Right hindlimb (tissue), 1 donor: ENCODE measurements at regions not wholly inside any gene's neighbourhood (a gene's known extent, or its start where the extent isn't known, plus 50 kb on each side); places are given as distances from the start of the nearest gene placed in this dataset.

Source experiments
- DNase-seq: peaks from one replicate; pipeline ENCODE4 v3.0.0-alpha.2; 2018

DNA sequence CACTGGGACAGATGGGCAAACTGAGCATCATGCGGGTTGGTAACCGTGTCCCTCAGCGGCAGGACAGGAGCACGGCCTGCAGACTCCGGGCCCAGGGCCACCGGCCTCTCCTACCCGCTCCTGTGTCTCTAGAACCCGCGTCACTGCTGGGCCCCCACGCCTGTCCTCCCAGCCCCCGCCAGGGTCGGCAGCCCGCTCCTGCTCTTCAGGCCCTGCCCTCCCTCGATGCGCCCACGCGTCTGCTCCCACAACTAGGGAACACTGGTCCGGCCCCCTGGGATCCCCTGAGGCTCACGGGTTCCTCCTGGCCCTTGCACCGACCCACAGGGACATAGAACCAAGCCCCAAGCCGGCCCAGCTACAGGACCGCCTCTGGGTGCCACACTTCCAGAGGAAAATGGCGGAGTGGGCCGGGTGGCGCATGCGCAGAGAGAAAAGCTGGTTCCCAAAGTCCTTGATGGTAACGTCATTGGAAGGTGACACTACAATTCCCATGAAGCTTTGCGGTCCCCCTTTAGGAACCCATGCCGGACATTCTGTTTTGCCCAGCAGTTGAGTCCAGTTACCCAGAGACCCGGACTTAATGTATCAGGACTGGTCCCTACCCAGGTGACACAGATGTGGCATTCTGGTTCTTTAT is 2712.5 kb upstream of the OR11H1 start:
- DNase-seq, result peak; percentile 1
